ENCODE measurements at regions not wholly inside any gene's neighbourhood (a gene's known extent, or its start where the extent isn't known, plus 50 kb on each side); places are given as distances from the start of the nearest gene placed in this dataset.

- Histone ChIP-seq H3K27me3 (ENCODE audit: insufficient read depth in 3 of 3, low read length in 2 of 3) (no peaks in the 10 kb centered on the region), H3K4me1 (no peaks in the 10 kb centered on the region), H3K4me3 (no peak overlapping the region), H3K9me3 (no peaks in the 10 kb centered on the region), H3K36me3 (ENCODE audit: insufficient read depth in 1 of 2, low read depth in 1 of 2) (no peaks in the 10 kb centered on the region), H3K27ac (no peak overlapping the region)
- TF ChIP-seq, protein P1, sequence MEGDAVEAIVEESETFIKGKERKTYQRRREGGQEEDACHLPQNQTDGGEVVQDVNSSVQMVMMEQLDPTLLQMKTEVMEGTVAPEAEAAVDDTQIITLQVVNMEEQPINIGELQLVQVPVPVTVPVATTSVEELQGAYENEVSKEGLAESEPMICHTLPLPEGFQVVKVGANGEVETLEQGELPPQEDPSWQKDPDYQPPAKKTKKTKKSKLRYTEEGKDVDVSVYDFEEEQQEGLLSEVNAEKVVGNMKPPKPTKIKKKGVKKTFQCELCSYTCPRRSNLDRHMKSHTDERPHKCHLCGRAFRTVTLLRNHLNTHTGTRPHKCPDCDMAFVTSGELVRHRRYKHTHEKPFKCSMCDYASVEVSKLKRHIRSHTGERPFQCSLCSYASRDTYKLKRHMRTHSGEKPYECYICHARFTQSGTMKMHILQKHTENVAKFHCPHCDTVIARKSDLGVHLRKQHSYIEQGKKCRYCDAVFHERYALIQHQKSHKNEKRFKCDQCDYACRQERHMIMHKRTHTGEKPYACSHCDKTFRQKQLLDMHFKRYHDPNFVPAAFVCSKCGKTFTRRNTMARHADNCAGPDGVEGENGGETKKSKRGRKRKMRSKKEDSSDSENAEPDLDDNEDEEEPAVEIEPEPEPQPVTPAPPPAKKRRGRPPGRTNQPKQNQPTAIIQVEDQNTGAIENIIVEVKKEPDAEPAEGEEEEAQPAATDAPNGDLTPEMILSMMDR (IDR thresholded peaks at IDR 0.05), result no peak
- no peak for DNase-seq
- WGBS, 3 donors, result 96 to 98% (median 97%) methylated on average over 5 of the region's 5 CpGs
- intact Hi-C loops (cut with DNase I), result no loop called here
- ATAC-seq, result no peak
Observed at GRCh38 chr2:64283006-64283570, 138.9 kb upstream of the PELI1 start.

DNA sequence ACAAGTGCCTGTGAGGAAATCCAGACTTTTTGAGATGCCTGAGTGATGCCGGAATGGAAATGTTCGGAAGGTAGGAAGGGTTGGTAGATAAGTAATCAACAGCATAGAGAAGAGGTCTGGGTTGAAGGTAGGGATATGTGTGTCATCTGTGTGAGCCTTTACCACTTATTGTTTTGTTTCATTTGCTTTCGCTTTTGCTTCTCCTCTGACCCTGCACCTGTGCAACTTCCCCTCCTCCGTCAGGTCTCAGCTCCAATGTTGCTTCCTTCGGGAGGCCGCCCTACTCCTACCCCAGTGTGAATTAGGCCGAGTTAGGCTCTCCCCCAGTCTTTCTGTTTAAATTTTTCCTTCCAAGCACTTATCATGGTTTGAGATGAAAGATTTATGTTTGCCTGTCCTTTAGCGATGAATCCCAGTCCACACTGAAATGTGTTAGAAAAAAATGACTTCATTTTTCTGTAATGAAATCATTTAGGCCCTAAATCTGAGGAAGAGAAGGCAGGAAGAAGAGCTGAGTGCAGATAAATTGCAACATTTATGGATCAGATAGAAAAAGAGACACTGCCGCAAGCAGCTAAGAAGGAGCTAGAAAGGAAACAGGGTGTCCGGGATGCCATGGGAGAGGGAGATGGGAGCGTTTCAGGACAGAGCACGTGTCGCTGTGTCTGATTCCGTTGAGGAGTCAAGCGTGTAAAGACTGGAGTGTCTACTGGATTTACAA, 139.6 kb upstream of the PELI1 start:
- H3K27ac ChIP-seq, result no peak overlapping the region

GRCh38 chr2:64284751-64285150, 140.5 kb upstream of the PELI1 start:
- Histone ChIP-seq H3K4me3 (no peak overlapping the region), H3K27me3 (ENCODE audit: insufficient read depth in 3 of 3, low read length in 2 of 3) (no peaks in the 10 kb centered on the region), H3K27ac (no peak overlapping the region), H3K4me1 (peaks cover 4% of the 10 kb centered on the region), H3K9me3 (no peaks in the 10 kb centered on the region), H3K36me3 (ENCODE audit: insufficient read depth in 1 of 2, low read depth in 1 of 2) (no peaks in the 10 kb centered on the region)
- no peak for ATAC-seq
- DNase-seq, result no peak
- TF ChIP-seq, protein P1 (IDR thresholded peaks at IDR 0.05), result no peak
- intact Hi-C loops (cut with DNase I), result no loop called here
- WGBS, 3 donors, result 25 to 38% (median 35%) methylated on average over 3 of the region's 3 CpGs

More for the DNA sequence above, 139.6 kb upstream of the PELI1 start:
- Histone ChIP-seq H3K4me1 (no peaks in the 10 kb centered on the region), H3K27me3 (ENCODE audit: insufficient read depth in 3 of 3, low read length in 2 of 3) (no peaks in the 10 kb centered on the region), H3K36me3 (ENCODE audit: insufficient read depth in 1 of 2, low read depth in 1 of 2) (no peaks in the 10 kb centered on the region), H3K9me3 (no peaks in the 10 kb centered on the region), H3K4me3 (no peak overlapping the region)
- no peak for ATAC-seq
- WGBS, 3 donors, result 46 to 57% (median 49%) methylated on average over 15 of the region's 15 CpGs
- DNase-seq, result no peak
- intact Hi-C loops (cut with DNase I), result no loop called here
- TF ChIP-seq, protein P1 (IDR thresholded peaks at IDR 0.05), result no peak

DNA sequence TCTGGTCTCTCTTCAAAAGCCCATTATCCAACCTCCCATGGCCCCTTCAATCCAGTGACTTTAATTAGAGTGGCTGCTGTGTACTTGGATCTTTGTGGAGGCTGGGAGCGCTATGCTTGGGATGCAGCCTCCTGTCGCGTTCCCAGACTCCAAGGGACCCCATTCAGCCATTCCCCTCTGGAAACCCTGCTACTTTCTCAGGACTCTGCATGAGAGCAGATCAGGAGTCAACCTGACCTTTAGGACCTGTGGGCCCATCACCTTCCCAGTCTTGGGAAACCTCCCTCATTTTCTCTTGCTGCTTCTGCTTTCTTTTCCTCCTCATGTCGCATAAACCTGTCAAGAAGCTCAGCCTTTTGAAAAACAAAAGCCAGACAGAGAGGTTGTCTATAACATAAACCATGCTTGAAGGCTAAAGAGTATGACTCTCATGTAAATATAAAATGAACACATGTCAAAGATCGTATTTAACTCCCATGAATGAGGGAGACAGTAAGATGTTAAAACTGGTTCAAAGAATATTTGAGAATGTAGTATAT, 143.1 kb upstream of the PELI1 start:
- TF ChIP-seq, protein P1 (IDR thresholded peaks at IDR 0.05), result no peak
- Histone ChIP-seq H3K4me3 (no peak overlapping the region), H3K27ac (no peak overlapping the region), H3K9me3 (no peaks in the 10 kb centered on the region), H3K36me3 (ENCODE audit: insufficient read depth in 1 of 2, low read depth in 1 of 2) (no peaks in the 10 kb centered on the region), H3K4me1 (peaks cover 4% of the 10 kb centered on the region), H3K27me3 (ENCODE audit: insufficient read depth in 3 of 3, low read length in 2 of 3) (no peaks in the 10 kb centered on the region)
- WGBS, 3 donors, result 93 to 97% (median 96%) methylated on average over 5 of the region's 5 CpGs
- ATAC-seq (no peak), DNase-seq (no peak)
- intact Hi-C loops (cut with DNase I), result no loop called here
